ENCODE measurements at regions not wholly inside any gene's neighbourhood (a gene's known extent, or its start where the extent isn't known, plus 50 kb on each side); places are given as distances from the start of the nearest gene placed in this dataset.
A peak's percentile ranks its signal among the peaks of the same experiment; 100 is the strongest.

DNA sequence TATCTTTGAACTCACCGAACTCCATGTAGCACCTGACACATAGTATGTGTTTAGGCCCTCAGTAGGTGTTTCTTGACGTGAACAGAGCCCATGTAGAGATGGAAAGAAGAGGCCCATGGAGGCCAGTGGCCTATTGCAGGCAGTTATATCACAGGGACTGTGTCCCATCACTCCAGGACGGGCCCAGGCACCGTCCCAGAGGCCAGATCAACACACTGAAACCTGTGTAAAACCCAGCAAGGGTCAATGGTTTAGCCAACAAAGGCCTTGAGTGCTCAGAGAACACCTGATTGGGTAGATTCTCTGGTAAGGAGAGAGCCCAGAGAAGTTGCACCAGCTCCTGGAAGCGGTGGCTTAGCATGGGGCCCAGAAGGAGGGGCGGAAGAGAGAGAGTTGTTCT, 82.8 kb downstream of the INHBB start:
- no peak overlapping the region for H2BK120ac ChIP-seq (replicated peaks; ENCODE audit: low read depth, low read length)
- no peaks in the 10 kb centered on the region for H3K9me3 ChIP-seq (ENCODE audit: insufficient read depth in 2 of 2, low read depth in 1 of 2, low read length in 1 of 2)
- H3K56ac ChIP-seq (replicated peaks; ENCODE audit: insufficient read length, low read depth, low read length) = no peak overlapping the region
- H2AK5ac ChIP-seq (ENCODE audit: low read depth, low read length) = no peak overlapping the region
- H3K36me3 ChIP-seq (ENCODE audit: control insufficient read depth in 2 of 4, insufficient read depth in 4 of 4, low read length in 3 of 4) = no peaks in the 10 kb centered on the region
- no peak overlapping the region for H2BK20ac ChIP-seq (ENCODE audit: low read length)
- CTCF ChIA-PET (ENCODE audit: partially characterized antibody) = interaction anchor here (1.0 to 1.1 kb wide), 3 partner anchors 27 to 85 kb away, joined by 3 read pairs; no protein-coding TSS in a partner anchor
- FAIRE-seq (peak; percentile 36), DNase-seq (ENCODE audit: low read depth in 1 of 2, low spot score in 2 of 2) (peak in 1 of 2 experiments; percentile 33)
- no peak overlapping the region for H3K9ac ChIP-seq (replicated peaks in 1 of 4; ENCODE audit: extremely low read depth in 1 of 4, low read depth in 3 of 4, low read length in 3 of 4)
- no peak overlapping the region for H2BK5ac ChIP-seq (ENCODE audit: low read depth, low read length)
- POLR2A ChIA-PET (ENCODE audit: partially characterized antibody) = interaction anchor here (1.1 kb wide), 1 partner anchor 81 kb away, joined by 3 read pairs; no protein-coding TSS in a partner anchor
- no peaks in the 10 kb centered on the region for H3K79me2 ChIP-seq (ENCODE audit: control insufficient read depth in 1 of 2, insufficient read depth in 2 of 2, low read length in 2 of 2)
- no peaks in the 10 kb centered on the region for H3K23me2 ChIP-seq (ENCODE audit: low read depth, low read length)
- H3K27ac ChIP-seq (ENCODE audit: low read depth, low read length) = no peak overlapping the region
- peaks cover 10 to 24% (median 13%) of the 10 kb centered on the region in 4 experiments for H3K4me1 ChIP-seq (replicated peaks in 1 of 4; ENCODE audit: control insufficient read depth in 3 of 4, insufficient read depth in 4 of 4, low read length in 3 of 4)
- 0 out of 2 replicates have a peak overlapping the region, but pooled peaks have one; percentile 35 for H2AFZ ChIP-seq (ENCODE audit: low read length)
- H4K20me1 ChIP-seq (replicated peaks in 1 of 2; ENCODE audit: control insufficient read depth in 1 of 2, insufficient read depth in 2 of 2, low read length in 2 of 2) = peaks cover 0 to 2% of the 10 kb centered on the region in 2 experiments
- H2BK12ac ChIP-seq (ENCODE audit: low read depth, low read length) = no peak overlapping the region
- peaks cover 0 to 13% (median 7%) of the 10 kb centered on the region in 4 experiments; a peak in 5 of 7 replicates for H3K27me3 ChIP-seq (replicated peaks in 1 of 4; ENCODE audit: control insufficient read depth in 3 of 4, extremely low read depth in 1 of 4, insufficient read depth in 3 of 4, low read length in 3 of 4)
- H3K4me2 ChIP-seq (ENCODE audit: insufficient read depth in 1 of 2, low read depth in 2 of 2, low read length in 2 of 2) = no peak overlapping the region; a peak in 1 of 4 replicates
- no peak overlapping the region for H3K18ac ChIP-seq (ENCODE audit: extremely low read depth, low read length)
- H3K4me3 ChIP-seq (ENCODE audit: extremely low read depth in 1 of 4, insufficient read depth in 2 of 4, low read depth in 3 of 4, low read length in 4 of 4) = no peak overlapping the region
- H3K14ac ChIP-seq (ENCODE audit: insufficient read length) = no peak overlapping the region
- H4K91ac ChIP-seq (replicated peaks; ENCODE audit: insufficient read length, low read length) = no peak overlapping the region
- no peak overlapping the region for H4K5ac ChIP-seq (ENCODE audit: insufficient read length, low read depth, low read length)
- no peak overlapping the region for H3K4ac ChIP-seq (replicated peaks; ENCODE audit: insufficient read length, low read depth, low read length)
- H4K8ac ChIP-seq (ENCODE audit: extremely low read depth, insufficient read depth, low read length) = no peak overlapping the region
- H3K23ac ChIP-seq (ENCODE audit: insufficient read length) = no peak overlapping the region
- WGBS, 2 experiments (ENCODE audit: extremely low coverage in 1 of 2, insufficient coverage in 1 of 2, insufficient read length in 1 of 2, insufficient replicate concordance in 2 of 2, low coverage in 1 of 2, low lambda C conversion rate in 2 of 2, missing lambda C conversion rate in 1 of 2) = 72% methylated on average over 6 of the region's 6 CpGs; no CpG with 5 or more reads in 1 of the 2 experiments
- no peaks in the 10 kb centered on the region for H3K79me1 ChIP-seq (ENCODE audit: low read depth, low read length)
- no peak overlapping the region for H2BK15ac ChIP-seq (ENCODE audit: low read length)
- TF ChIP-seq TAF1 (IDR thresholded peaks at IDR 0.05; ENCODE audit: low read depth, low read length) = no peak
- no peak for TF ChIP-seq CBX5 (IDR thresholded peaks at IDR 0.05; ENCODE audit: low read depth, low read length)
- no peak for TF ChIP-seq SIX5 (IDR thresholded peaks at IDR 0.05; ENCODE audit: low read depth, low read length)
